ENCODE measurements at regions not wholly inside any gene's neighbourhood (a gene's known extent, or its start where the extent isn't known, plus 50 kb on each side); places are given as distances from the start of the nearest gene placed in this dataset.

DNA sequence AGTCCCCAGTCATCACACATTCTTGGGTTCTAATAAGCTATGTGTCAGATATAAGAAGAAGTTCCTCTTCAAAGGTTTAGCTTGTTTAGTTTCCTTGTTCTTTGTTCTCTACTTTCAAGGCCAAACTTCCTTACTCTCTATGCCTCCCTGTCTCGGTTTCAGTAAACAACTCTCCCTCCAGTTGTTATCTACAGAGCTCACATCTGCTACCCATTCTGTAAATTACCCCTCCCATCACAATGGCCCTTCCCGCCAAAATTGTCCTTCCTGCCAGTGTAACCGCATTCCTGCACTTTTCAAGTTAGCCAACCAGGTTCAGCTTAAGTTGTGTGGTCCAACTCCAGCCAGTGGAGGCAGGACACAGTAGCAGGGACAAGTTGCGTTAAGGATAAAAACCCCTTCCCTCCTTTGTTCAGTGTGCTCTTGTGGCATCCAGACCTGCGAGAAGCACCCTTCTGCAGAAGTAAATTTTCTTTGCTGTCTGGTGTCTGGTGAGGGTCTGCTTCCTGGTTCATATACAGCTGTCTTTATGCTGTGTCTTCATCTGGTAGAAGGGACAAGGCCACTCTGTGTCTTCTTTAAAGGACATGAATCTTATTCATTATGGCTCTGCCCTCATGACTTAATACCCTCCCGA lies 342.1 kb upstream of the GRM7 start:
- no peak overlapping the region for H3K9ac ChIP-seq (ENCODE audit: low read length)
- H3K4me3 ChIP-seq (ENCODE audit: low read depth, low read length), result no peak overlapping the region
- peaks cover 2% of the 10 kb centered on the region; the same call in 1 of the 2 replicates for H3K4me1 ChIP-seq (ENCODE audit: control insufficient read depth, insufficient read depth, low read length)
- H3K27ac ChIP-seq (ENCODE audit: low read depth, low read length), result no peak overlapping the region
- no peaks in the 10 kb centered on the region for H3K9me3 ChIP-seq (ENCODE audit: control insufficient read depth, insufficient read depth, low read depth, low read length)
- no peaks in the 10 kb centered on the region for H3K36me3 ChIP-seq (ENCODE audit: control insufficient read depth, insufficient read depth, low read length)
- no peaks in the 10 kb centered on the region for H3K27me3 ChIP-seq (ENCODE audit: control insufficient read depth, insufficient read depth, low read length)

- H3K4me1 ChIP-seq (ENCODE audit: control insufficient read depth, insufficient read depth, low read length), result peaks cover 2% of the 10 kb centered on the region; the same call in 1 of the 2 replicates
- H3K27me3 ChIP-seq (ENCODE audit: control insufficient read depth, insufficient read depth, low read length), result no peaks in the 10 kb centered on the region
These were observed 339.4 kb upstream of the GRM7 start for GRCh38 chr3:6521369-6522113.

GRCh38 chr3:6522191-6522590 lies 338.7 kb upstream of the GRM7 start:
- Histone ChIP-seq H3K9ac (ENCODE audit: low read length) (no peak overlapping the region), H3K27ac (ENCODE audit: low read depth, low read length) (no peak overlapping the region), H3K9me3 (ENCODE audit: control insufficient read depth, insufficient read depth, low read depth, low read length) (no peaks in the 10 kb centered on the region), H3K4me1 (ENCODE audit: control insufficient read depth, insufficient read depth, low read length) (no peaks in the 10 kb centered on the region), H3K4me3 (ENCODE audit: low read depth, low read length) (no peak overlapping the region), H3K27me3 (ENCODE audit: control insufficient read depth, insufficient read depth, low read length) (no peaks in the 10 kb centered on the region), H3K36me3 (ENCODE audit: control insufficient read depth, insufficient read depth, low read length) (no peaks in the 10 kb centered on the region)

More at GRCh38 chr3:6521369-6522113, 339.4 kb upstream of the GRM7 start:
- H3K36me3 ChIP-seq (ENCODE audit: control insufficient read depth, insufficient read depth, low read length), result no peaks in the 10 kb centered on the region
- H3K9ac ChIP-seq (ENCODE audit: low read length), result no peak overlapping the region
- H3K4me3 ChIP-seq (ENCODE audit: low read depth, low read length), result no peak overlapping the region
- no peaks in the 10 kb centered on the region for H3K9me3 ChIP-seq (ENCODE audit: control insufficient read depth, insufficient read depth, low read depth, low read length)
- H3K27ac ChIP-seq (ENCODE audit: low read depth, low read length), result no peak overlapping the region

GRCh38 chr3:6523043-6523442 lies 337.9 kb upstream of the GRM7 start:
- no peaks in the 10 kb centered on the region for H3K27me3 ChIP-seq (ENCODE audit: control insufficient read depth, insufficient read depth, low read length)
- no peaks in the 10 kb centered on the region for H3K9me3 ChIP-seq (ENCODE audit: control insufficient read depth, insufficient read depth, low read depth, low read length)
- no peak overlapping the region for H3K4me3 ChIP-seq (ENCODE audit: low read depth, low read length)

DNA sequence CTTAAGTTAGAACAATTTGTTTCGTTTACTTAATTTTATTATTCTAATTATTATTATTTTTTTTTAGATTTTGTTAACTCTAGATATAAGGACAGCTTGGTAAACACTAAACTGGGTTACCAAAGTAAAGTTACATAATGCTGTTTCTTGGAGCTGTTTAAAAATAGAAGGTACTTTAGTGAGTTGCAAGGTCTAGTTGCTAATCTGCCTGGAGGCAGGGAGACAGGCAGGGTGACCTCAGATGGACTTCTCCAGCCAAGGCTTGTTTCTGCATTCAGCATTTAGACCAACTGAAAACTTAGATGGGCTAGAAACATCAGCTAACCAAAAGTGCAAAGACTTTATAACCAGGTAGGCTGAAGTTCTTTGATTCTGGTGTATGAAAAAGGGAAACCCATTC lies 336.4 kb upstream of the GRM7 start:
- H3K36me3 ChIP-seq (ENCODE audit: control insufficient read depth, insufficient read depth, low read length), result no peaks in the 10 kb centered on the region
- no peak overlapping the region for H3K27ac ChIP-seq (ENCODE audit: low read depth, low read length)
- no peaks in the 10 kb centered on the region for H3K27me3 ChIP-seq (ENCODE audit: control insufficient read depth, insufficient read depth, low read length)
- H3K9me3 ChIP-seq (ENCODE audit: control insufficient read depth, insufficient read depth, low read depth, low read length), result no peaks in the 10 kb centered on the region
- no peak overlapping the region for H3K4me3 ChIP-seq (ENCODE audit: low read depth, low read length)
- no peaks in the 10 kb centered on the region for H3K4me1 ChIP-seq (ENCODE audit: control insufficient read depth, insufficient read depth, low read length)
- H3K9ac ChIP-seq (ENCODE audit: low read length), result no peak overlapping the region

More at GRCh38 chr3:6523043-6523442, 337.9 kb upstream of the GRM7 start:
- Histone ChIP-seq H3K36me3 (ENCODE audit: control insufficient read depth, insufficient read depth, low read length) (no peaks in the 10 kb centered on the region), H3K9ac (ENCODE audit: low read length) (no peak overlapping the region), H3K27ac (ENCODE audit: low read depth, low read length) (no peak overlapping the region), H3K4me1 (ENCODE audit: control insufficient read depth, insufficient read depth, low read length) (no peaks in the 10 kb centered on the region)

- H3K4me3 ChIP-seq (ENCODE audit: low read depth, low read length), result no peak overlapping the region
- H3K27me3 ChIP-seq (ENCODE audit: control insufficient read depth, insufficient read depth, low read length), result no peaks in the 10 kb centered on the region
These were observed 334.6 kb upstream of the GRM7 start for GRCh38 chr3:6526321-6526720.

GRCh38 chr3:6526861-6527260 lies 334.1 kb upstream of the GRM7 start:
- Histone ChIP-seq H3K9me3 (ENCODE audit: control insufficient read depth, insufficient read depth, low read depth, low read length) (no peaks in the 10 kb centered on the region), H3K9ac (ENCODE audit: low read length) (no peak overlapping the region), H3K36me3 (ENCODE audit: control insufficient read depth, insufficient read depth, low read length) (no peaks in the 10 kb centered on the region)

More at GRCh38 chr3:6526321-6526720, 334.6 kb upstream of the GRM7 start:
- Histone ChIP-seq H3K9ac (ENCODE audit: low read length) (no peak overlapping the region), H3K9me3 (ENCODE audit: control insufficient read depth, insufficient read depth, low read depth, low read length) (no peaks in the 10 kb centered on the region), H3K4me1 (ENCODE audit: control insufficient read depth, insufficient read depth, low read length) (no peaks in the 10 kb centered on the region), H3K36me3 (ENCODE audit: control insufficient read depth, insufficient read depth, low read length) (no peaks in the 10 kb centered on the region), H3K27ac (ENCODE audit: low read depth, low read length) (no peak overlapping the region)

GRCh38 chr3:6528951-6529350 lies 332.0 kb upstream of the GRM7 start:
- H3K27ac ChIP-seq (ENCODE audit: low read depth, low read length), result no peak overlapping the region
- H3K9ac ChIP-seq (ENCODE audit: low read length), result no peak overlapping the region
- H3K9me3 ChIP-seq (ENCODE audit: control insufficient read depth, insufficient read depth, low read depth, low read length), result no peaks in the 10 kb centered on the region
- no peaks in the 10 kb centered on the region for H3K4me1 ChIP-seq (ENCODE audit: control insufficient read depth, insufficient read depth, low read length)
- no peaks in the 10 kb centered on the region for H3K36me3 ChIP-seq (ENCODE audit: control insufficient read depth, insufficient read depth, low read length)
- H3K27me3 ChIP-seq (ENCODE audit: control insufficient read depth, insufficient read depth, low read length), result no peaks in the 10 kb centered on the region
- no peak overlapping the region for H3K4me3 ChIP-seq (ENCODE audit: low read depth, low read length)

More at GRCh38 chr3:6526861-6527260, 334.1 kb upstream of the GRM7 start:
- Histone ChIP-seq H3K4me3 (ENCODE audit: low read depth, low read length) (no peak overlapping the region), H3K27ac (ENCODE audit: low read depth, low read length) (no peak overlapping the region), H3K4me1 (ENCODE audit: control insufficient read depth, insufficient read depth, low read length) (no peaks in the 10 kb centered on the region), H3K27me3 (ENCODE audit: control insufficient read depth, insufficient read depth, low read length) (no peaks in the 10 kb centered on the region)

DNA sequence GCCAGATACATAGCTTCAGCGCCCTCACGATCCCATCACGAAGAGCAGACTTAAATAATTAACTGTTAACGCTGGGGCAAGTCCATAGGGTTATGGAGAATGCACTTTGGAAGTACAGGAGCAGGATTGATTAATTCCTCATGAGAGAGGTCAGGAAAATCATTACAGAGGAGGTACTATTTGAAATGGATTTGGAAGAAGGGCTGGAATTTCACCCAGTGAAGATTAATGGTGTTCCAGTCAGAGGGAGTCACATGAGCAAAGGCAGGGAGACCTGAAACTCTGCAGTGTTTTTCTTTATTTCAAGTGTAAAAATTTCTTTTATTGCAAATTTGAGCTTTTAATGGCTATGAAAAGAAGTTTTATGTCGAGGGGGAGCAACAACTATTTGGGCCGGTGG lies 329.8 kb upstream of the GRM7 start:
- no peaks in the 10 kb centered on the region for H3K4me1 ChIP-seq (ENCODE audit: control insufficient read depth, insufficient read depth, low read length)
- no peak overlapping the region for H3K4me3 ChIP-seq (ENCODE audit: low read depth, low read length)
- peaks cover 2% of the 10 kb centered on the region; the same call in 1 of the 2 replicates for H3K9me3 ChIP-seq (ENCODE audit: control insufficient read depth, insufficient read depth, low read depth, low read length)
- no peaks in the 10 kb centered on the region for H3K36me3 ChIP-seq (ENCODE audit: control insufficient read depth, insufficient read depth, low read length)
- no peak overlapping the region for H3K27ac ChIP-seq (ENCODE audit: low read depth, low read length)
- no peak overlapping the region for H3K9ac ChIP-seq (ENCODE audit: low read length)
- no peaks in the 10 kb centered on the region for H3K27me3 ChIP-seq (ENCODE audit: control insufficient read depth, insufficient read depth, low read length)

- Histone ChIP-seq H3K36me3 (ENCODE audit: control insufficient read depth, insufficient read depth, low read length) (no peaks in the 10 kb centered on the region), H3K27me3 (ENCODE audit: control insufficient read depth, insufficient read depth, low read length) (no peaks in the 10 kb centered on the region), H3K9ac (ENCODE audit: low read length) (no peak overlapping the region), H3K4me1 (ENCODE audit: control insufficient read depth, insufficient read depth, low read length) (no peaks in the 10 kb centered on the region), H3K27ac (ENCODE audit: low read depth, low read length) (no peak overlapping the region), H3K9me3 (ENCODE audit: control insufficient read depth, insufficient read depth, low read depth, low read length) (peaks cover 2% of the 10 kb centered on the region; the same call in 1 of the 2 replicates), H3K4me3 (ENCODE audit: low read depth, low read length) (no peak overlapping the region)
These were observed 328.8 kb upstream of the GRM7 start for GRCh38 chr3:6532101-6532500.

- Histone ChIP-seq H3K27ac (ENCODE audit: low read depth, low read length) (no peak overlapping the region), H3K4me1 (ENCODE audit: control insufficient read depth, insufficient read depth, low read length) (no peaks in the 10 kb centered on the region), H3K9ac (ENCODE audit: low read length) (no peak overlapping the region), H3K36me3 (ENCODE audit: control insufficient read depth, insufficient read depth, low read length) (no peaks in the 10 kb centered on the region; the same call in 1 of the 2 replicates), H3K4me3 (ENCODE audit: low read depth, low read length) (no peak overlapping the region), H3K9me3 (ENCODE audit: control insufficient read depth, insufficient read depth, low read depth, low read length) (peaks cover 4% of the 10 kb centered on the region; the same call in 1 of the 2 replicates), H3K27me3 (ENCODE audit: control insufficient read depth, insufficient read depth, low read length) (no peaks in the 10 kb centered on the region)
These were observed 319.9 kb upstream of the GRM7 start for GRCh38 chr3:6540981-6541380.
